Inferior parietal cortex (tissue), 1 donor: ENCODE measurements at regions not wholly inside any gene's neighbourhood (a gene's known extent, or its start where the extent isn't known, plus 50 kb on each side); places are given as distances from the start of the nearest gene placed in this dataset.
A peak's percentile ranks its signal among the peaks of the same experiment; 100 is the strongest.

Experiments used
- DNase-seq: peaks from one replicate; pipeline ENCODE4 v3.0.0-alpha.2; 2016; ENCODE audit errors: extremely low spot score

DNA sequence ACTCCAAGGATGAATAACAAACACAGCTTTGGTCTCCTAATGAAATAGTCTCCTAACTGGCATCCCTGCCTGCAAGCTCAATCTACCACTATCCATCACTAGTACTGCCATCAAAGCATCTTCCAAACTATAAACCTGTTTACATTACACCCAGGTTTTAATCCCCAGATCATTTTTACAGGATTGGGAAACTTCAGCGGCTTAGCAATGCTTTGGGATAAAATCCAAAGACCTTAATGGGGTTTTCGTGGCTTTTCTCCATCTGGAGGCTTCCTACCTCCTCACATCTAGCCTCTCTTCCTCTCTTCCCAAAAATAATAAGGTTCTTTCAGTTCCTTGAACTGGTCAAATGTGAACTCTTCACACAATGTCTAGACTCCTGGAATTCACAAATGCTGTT is 92.2 kb upstream of the SETBP1 start:
- DNase-seq = no peak

DNA sequence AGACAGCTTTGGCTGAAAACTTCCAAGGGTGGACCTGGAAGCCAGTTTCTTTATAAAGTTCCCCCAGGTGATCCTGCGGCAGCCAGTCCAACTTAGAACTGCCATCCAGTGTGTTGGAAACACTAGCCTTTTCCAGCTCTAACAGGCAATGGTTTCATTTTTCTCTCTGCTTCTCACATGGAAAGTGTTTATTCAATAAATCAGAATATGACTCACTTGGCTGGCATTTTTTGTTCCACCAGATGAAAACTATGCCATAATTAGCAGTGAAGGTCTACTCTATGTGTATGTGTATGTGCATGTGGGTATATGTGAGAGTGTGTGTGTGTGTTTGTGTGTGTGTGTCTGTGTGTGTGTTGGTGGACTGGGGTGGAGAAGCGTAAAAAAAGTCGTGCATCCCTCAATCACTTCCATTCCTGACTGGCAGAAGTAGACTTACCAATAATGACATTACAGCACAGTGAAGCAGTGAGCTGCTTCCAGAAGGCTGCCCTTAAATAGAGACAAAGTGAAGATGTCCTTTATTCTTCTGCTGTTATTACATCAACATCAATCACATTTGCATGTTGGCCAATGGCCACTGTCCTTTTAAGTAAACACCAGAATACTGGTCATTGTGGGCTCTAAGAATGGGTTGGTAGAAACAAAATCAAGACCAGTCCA is 90.9 kb upstream of the SETBP1 start:
- peak; percentile 22 for DNase-seq

DNA sequence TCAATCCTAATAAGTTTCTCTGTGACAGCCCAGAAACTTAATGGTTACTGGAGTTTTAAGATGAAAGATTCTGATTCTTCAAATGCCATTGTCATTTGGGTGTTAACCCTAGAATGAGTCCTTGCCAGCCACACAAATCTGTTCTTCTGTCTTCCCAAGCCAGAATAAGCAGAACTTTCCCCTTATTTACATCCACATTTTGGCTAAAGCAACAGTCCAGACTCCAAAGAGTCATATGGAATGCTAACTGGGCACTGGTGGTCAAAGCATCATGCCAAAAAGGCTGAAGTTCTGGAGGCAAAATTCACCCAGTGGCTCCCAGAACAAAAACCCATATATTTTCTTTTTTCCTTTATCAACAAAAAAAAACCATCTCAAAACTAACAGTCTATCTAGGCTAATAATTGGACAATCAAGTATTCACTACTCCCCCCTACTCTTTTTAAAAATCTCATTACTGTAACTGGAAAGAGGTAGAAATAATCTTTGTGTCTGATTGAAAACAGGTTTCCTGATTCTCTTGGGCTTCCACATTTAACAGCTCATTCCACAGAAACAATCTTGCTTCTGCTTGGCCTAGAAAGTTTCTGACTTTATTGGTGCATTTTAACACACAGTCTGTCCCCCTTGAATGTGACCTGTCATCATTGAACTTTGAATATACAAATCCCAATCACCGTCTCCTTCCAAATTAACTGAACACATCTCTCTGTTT is 89.6 kb upstream of the SETBP1 start:
- DNase-seq = no peak

DNA sequence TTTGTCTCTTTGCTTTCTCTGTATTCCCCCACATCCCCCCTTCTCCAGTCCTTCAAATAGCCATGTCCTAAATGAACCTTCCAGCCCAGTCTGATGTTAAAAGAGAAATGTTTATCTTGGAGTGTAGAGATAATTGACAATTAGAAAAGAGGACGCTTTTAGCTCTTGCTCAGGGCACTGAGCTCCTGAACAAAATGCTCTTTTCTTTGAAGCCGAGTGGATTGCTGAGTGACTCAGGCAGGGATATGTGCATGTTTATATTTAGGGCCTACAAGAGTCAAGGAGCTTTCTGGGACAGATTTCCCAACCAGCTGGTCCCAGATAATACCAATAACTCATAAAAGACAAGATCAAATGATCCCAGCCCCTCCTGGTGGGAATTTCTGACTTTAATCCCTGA is 88.0 kb upstream of the SETBP1 start:
- no peak for DNase-seq

DNA sequence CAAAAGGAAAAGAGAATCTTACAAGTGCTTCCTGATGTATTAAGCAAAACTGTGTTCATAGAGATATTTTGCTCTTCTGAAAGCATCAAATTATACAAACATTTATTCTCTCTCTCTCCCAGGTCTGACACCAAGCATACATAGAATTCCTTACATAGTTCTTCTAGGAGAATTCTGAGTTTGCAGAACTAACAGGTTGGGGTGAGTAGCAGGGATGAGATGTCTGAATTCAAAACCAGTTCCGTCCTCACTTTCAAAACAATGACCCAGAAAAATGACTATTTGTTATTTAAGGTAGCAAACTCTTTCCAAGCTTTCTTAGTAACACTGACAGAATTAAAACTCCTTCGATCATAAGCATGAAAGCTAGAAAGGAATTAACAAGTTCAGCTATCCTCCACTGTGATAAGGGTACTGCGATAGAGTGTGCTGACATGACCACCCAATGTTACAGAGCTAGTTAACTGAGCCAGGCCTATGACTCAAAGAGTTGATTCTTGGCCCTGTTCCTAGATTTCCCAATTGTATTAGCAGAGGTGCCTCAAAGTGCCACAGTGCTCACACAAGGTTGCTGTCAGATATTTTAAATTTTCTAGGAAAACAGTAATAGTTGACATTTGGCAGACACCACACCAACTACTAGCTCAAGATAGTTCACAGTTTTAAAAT is 85.8 kb upstream of the SETBP1 start:
- no peak for DNase-seq

DNA sequence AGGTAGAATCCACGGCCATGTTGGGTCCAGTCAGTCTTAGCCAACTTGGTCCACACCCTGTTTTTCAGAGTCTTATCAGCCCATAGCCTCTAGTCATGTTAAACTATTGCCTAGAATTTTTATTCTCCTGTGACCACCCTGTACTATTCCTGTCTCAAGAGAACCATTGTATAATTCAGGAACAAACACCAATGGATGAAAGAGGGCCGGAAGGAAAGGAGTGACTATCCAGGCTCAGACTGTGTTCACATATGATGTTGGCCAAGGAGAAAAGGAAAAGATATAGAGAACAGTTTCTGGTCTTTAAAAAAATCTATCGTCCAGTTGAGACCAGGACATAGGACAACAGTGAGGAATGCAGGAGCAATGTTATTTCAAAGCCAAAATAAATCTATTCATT is 82.9 kb upstream of the SETBP1 start:
- no peak for DNase-seq

DNA sequence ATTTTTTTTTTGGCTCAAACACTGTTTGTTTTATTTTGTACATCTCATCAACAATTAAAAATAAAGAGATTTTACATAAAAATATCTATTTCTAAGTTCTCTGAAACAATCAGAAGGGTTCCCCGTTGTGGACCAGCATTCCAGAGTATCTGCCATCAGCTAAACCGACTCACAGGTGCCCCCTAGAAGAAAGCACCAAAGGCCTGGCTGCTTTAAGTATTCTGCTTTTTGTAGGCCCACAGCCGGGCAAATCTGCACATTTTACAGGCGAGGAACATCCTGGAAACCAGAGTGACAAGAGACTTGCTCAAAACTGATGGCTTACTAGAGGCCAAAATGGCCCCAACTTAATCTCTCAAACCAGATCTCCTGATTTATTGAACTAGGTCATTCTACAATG is 82.2 kb upstream of the SETBP1 start:
- DNase-seq = no peak

DNA sequence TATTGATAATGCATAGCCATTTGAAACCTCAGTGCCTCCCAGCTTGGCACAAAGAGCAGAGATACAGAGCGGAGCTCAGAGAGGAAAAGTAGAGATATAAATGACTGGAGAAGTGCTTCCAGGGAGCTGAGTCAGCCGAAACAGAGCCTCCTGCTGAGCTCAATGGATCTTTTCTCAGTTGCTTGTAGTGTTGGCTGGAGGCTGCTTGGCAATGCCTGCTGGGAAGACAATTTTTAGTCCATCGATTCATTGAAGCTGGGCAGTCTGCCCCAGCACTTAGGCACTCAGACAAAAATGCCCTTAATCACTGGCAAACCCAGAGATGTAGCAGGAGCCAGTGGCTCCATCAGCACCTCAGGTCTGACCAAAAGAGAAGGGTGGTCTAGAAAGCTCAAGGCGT is 81.3 kb upstream of the SETBP1 start:
- peak; percentile 59 for DNase-seq

DNA sequence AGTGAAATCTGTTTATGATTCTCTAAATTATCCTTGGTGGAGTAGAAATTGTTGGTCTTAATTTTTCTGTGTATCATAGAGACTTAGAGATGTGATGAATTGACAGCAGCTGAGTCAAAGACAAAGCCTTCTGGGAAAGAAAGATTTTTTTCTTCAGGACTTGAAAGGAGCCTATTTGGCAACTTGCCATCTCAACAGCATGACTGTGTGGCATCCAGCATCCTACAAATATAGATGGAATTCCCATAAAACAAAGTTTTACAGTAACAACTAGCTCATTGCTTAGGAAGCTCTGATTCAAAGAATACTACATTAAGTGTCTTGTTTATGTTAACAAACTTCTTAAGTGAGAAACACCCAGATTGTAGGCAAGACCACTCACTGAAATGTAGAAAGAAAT is 79.2 kb upstream of the SETBP1 start:
- DNase-seq = no peak

DNA sequence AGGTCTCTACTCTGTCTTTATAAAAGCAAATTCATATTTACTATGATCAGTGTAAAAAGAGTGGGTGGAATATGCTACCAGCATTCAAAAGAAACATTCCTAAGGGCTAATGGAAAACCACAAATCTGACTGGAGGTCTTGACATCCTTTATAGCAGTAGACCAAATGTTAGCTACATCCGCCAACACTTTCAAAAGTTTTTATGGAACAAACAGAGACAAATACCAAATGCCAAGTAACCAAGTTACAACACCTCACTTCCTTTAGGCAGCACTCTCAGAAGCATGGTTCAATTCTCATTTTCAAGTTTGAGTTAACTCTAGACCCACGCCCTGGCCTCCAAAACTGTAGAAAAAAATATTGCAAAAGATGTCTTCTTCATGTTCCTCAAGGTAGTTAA is 78.3 kb upstream of the SETBP1 start:
- no peak for DNase-seq

DNA sequence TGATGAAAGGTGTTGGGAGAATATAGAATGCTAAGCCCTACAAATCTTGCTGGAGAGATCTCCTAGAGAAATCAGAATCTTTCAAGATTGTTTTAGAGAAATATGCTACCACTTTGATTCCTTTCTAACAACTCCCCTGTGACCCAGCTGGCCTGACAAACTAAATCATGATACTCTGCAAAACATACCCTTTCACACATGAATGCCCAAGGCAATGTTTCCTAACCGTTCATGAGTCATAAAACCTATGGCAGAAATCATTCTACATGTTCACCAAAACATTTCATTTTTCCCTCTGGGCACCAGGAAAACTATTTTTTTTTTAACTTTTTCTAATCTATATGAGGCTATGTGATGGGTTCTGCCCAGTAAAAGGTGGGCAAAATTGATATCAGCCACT is 77.8 kb upstream of the SETBP1 start:
- DNase-seq = no peak

DNA sequence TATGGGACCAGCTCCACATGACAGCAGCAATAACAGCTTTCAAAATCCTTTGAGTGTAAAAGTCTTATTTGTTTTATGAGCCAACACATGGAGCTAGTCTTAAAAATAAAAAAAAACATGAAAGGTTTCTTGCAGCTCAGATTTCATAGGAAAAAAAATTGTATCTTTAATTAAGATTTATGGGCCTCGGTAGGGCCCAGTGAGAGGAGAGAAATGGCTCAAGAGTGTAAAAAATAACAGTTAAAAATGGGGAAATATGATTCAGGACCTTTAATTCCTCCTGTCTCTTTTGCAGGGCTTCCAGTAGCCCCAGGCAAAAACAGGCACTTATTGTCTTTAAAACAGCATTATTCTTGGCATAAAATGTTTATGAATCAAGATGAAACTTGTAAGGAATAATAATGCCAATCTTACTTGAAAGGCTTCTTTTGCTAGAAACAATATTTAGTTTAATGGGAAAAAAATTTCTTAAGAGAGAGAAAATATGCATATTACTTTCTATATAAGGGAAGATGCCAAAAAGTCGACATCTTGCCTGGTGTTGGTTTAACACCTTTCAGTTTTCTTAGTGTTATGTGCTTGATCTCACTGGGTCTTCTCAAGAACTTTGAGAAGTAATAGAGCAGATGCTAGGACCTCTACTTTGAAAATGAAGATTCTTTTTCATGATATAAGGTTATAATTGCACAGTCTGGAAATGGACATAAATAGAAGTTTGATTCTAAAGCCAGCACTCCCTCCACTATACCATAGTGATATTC is 71.3 kb upstream of the SETBP1 start:
- no peak for DNase-seq

DNA sequence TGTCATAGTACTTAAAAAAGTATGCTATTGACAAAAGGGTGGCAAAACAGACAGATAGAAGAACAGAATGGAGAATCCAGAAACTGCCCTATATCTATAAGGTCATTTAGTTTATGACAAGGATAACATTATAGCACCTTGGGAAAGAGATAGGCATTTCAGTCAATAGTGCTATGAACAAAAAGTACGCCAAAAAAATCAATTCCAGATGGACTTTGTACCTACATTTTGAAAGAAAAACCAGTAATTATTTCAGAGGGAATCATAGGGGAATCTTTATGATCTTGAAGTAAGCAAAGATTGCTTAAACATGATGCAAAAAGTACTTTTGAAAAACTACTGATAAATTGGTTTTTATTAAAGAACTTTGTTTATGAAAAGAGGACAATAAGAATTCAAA is 59.9 kb upstream of the SETBP1 start:
- no peak for DNase-seq

DNA sequence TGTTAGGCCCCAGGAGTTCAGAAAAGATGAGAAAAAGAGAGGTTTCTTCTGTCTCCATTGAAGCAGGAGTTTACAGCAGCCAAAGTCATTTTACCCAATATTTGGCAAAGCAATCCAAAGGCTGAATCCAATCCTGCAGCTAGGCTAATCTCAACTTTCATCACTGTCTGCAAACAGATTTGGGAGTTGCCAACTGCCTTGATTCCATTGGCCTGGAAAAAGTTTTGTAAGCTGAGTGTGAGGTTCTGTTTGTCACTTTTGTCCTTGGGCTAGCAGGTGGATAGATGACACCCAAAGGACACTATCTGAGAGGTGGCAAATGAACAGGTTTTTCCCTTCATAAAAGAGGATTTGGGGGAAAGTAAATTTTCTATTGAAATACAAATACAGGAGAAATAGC is 56.6 kb upstream of the SETBP1 start:
- DNase-seq = no peak

DNA sequence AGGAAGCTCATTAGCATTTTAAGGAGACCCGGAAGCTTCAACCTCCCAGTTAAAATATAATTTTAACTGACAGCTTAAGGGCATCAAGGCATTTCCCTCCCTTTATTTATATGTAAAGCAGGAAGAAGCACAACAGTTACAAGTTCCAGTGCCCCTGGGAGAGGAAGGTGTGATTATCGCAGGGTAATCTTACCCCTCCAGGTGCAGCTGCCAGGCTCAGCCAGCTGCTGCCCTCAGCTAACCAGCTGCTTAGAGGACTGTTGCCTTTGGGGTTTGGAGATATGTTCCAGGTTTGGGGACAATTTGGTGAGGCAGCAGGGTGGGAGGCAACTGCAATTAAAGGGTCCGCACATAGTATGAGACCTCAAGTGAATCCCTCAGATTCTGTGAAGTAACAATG is 55.3 kb upstream of the SETBP1 start:
- no peak for DNase-seq

DNA sequence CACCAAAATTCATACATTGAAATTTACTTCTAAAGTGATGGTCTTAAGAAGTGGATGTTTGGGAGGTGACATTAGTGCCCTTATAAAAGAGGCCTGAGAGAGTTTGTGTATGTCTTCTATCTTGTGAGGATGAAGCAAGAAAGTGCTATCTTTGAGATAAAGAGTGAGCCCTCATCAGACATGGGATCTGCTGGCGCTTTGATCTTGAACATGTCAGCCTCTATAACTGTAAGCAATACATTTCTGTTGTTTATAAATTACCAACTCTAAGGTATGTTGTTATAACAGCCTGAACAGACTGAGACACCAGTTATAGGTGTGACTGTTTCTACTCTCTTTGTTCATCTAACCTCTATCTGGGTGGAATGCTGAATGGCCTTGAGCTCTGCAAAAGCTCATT is 54.5 kb upstream of the SETBP1 start:
- DNase-seq = no peak

DNA sequence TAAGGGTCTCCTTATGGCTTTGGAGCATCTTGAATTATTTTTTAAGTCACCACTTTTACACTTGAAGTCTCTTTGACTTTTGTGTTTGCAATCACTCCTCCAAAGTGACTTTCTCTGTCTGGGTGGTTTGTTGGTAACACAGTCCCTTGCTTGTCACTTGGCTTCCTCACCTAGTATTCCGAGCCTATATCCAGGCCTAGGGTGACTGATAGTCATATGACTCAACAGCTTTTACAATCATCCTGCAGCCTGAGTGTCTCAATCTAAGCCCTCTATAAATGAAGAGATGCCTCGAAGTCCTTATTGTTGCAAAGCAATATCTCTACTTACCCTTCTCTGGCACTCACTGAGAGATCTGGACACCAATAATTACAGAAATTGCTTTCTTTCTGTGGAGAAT is 53.9 kb upstream of the SETBP1 start:
- no peak for DNase-seq

DNA sequence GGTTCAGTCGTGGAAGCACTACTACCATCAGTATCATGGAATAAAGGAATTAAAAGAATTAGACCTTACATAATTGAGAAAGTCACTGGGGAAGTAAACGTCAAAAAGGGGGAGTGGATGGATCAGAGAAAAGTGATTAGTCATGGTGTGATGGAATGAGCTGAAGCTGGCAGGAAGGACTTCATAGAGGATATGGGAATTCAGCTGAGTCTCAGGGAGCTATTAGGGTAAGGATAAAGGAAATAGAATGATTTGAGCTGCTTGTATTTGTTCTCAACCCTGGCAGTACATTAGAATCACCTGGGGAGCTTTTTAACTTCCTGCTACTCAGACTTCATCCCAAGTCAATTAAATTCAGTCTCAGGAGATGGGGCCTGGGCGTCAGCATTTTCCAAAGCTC is 53.4 kb upstream of the SETBP1 start:
- DNase-seq = no peak

DNA sequence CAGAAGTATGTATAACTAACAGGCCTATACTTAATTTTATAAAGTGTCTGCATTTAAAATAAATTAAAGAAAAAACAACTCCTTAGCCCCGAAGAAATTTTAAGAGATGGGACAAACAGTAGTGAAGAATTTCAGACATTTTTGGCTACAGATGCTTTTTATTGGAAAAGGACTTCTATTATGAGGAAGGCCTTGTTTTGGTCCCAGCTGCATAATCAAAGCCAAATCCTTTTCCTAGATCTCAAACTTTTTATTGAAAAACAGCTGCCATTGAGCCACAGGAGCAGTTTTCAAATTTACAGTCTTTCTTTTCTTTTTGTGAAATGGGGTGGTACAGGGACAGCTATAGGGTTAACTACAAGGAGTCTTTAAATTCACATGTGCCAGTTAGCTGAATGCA is 51.3 kb upstream of the SETBP1 start:
- no peak for DNase-seq

DNA sequence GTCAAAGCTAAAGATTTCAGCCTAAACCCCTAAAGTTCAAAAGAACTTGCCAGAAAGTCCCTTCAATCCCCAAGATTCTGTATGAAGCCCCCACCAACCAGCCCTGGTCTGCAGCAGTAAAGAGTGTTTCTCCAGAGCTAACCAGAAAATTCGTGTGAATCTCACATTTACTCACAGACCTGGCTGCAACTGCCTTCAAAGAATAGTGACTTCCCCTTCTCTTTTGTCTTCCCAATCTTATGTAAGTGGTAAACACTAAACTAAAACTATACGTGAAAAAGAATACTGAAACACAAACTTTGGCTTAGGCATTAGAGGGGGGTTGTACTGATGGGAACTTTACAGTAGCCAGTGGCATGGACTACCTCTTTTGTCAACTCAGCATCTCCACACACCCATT is 50.6 kb upstream of the SETBP1 start:
- no peak for DNase-seq
